ENCODE measurements at regions not wholly inside any gene's neighbourhood (a gene's known extent, or its start where the extent isn't known, plus 50 kb on each side); places are given as distances from the start of the nearest gene placed in this dataset.

GRCh38 chr12:107287436-107288413 is 194.4 kb upstream of the CRY1 start:
- 51 to 57% methylated on average over 10 to 11 of the region's 11 CpGs for WGBS, 2 donors
- Histone ChIP-seq H3K4me1 (no peaks in the 10 kb centered on the region), H3K27ac (no peak overlapping the region), H3K27me3 (peaks cover 0 to 6% (median 0%) of the 10 kb centered on the region in 4 donors), H3K36me3 (no peaks in the 10 kb centered on the region), H3K9me3 (no peaks in the 10 kb centered on the region), H3K4me3 (no peak overlapping the region)
- intact Hi-C loops (cut with DNase I) = no loop called here
- no peak for TF ChIP-seq POLR2A (IDR thresholded peaks at IDR 0.05)
- TF ChIP-seq, protein P1, sequence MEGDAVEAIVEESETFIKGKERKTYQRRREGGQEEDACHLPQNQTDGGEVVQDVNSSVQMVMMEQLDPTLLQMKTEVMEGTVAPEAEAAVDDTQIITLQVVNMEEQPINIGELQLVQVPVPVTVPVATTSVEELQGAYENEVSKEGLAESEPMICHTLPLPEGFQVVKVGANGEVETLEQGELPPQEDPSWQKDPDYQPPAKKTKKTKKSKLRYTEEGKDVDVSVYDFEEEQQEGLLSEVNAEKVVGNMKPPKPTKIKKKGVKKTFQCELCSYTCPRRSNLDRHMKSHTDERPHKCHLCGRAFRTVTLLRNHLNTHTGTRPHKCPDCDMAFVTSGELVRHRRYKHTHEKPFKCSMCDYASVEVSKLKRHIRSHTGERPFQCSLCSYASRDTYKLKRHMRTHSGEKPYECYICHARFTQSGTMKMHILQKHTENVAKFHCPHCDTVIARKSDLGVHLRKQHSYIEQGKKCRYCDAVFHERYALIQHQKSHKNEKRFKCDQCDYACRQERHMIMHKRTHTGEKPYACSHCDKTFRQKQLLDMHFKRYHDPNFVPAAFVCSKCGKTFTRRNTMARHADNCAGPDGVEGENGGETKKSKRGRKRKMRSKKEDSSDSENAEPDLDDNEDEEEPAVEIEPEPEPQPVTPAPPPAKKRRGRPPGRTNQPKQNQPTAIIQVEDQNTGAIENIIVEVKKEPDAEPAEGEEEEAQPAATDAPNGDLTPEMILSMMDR (IDR thresholded peaks at IDR 0.05) = no peak
- DNase-seq = no peak

DNA sequence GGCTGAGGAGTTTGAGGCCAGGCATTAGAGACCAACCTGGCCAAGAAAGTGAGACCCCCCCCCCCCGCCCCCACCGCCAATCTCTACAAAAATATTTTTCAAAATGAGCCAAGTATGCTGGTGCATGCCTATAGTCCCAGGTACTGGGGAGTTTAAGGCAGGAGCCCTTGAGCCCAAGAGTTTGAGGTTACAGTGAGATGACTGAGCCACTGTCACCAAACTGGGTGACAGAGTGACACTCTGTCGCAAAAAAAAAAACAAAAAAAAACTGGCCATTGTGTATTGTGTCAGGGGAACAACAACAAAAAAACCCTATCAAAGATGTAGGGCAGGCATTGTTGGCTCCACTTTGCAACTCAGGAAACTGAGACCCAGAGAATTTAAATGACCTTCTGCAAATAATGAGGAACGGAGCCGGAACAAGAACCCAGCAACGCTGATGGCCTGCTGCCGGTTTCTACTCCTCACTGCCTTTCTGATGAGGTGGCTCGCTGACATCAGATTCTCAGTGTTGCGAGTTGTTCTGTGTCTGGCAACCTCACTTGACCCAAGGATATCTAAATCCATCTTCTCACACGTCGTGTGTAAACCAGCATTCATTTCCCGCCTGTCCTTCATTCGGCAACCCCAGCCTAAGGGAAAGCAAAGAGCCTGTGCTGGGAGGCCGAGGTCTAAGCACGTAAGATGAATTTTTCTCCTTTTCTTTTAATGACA is 195.2 kb upstream of the CRY1 start:
- H3K27me3 ChIP-seq = peaks cover 0 to 6% (median 0%) of the 10 kb centered on the region in 4 donors
- TF ChIP-seq, protein P1 (IDR thresholded peaks at IDR 0.05) = no peak
- TF ChIP-seq POLR2A (IDR thresholded peaks at IDR 0.05) = no peak
- H3K4me3 ChIP-seq = no peak overlapping the region
- no peaks in the 10 kb centered on the region for H3K4me1 ChIP-seq
- H3K9me3 ChIP-seq = no peaks in the 10 kb centered on the region
- H3K36me3 ChIP-seq = no peaks in the 10 kb centered on the region
- intact Hi-C loops (cut with DNase I) = no loop called here
- DNase-seq = no peak
- no peak overlapping the region for H3K27ac ChIP-seq
- 79 to 84% methylated on average over 15 of the region's 15 CpGs for WGBS, 2 donors

- no peak for DNase-seq
- no peak overlapping the region for H3K4me3 ChIP-seq
- H3K27ac ChIP-seq = no peak overlapping the region
- no peak for TF ChIP-seq POLR2A (IDR thresholded peaks at IDR 0.05)
- TF ChIP-seq, protein P1 (IDR thresholded peaks at IDR 0.05) = no peak
- H3K9me3 ChIP-seq = no peaks in the 10 kb centered on the region
- intact Hi-C loops (cut with DNase I) = no loop called here
- peaks cover 0 to 8% (median 2%) of the 10 kb centered on the region in 3 donors for H3K4me1 ChIP-seq
- H3K36me3 ChIP-seq = no peaks in the 10 kb centered on the region
- H3K27me3 ChIP-seq = peaks cover 0 to 6% (median 0%) of the 10 kb centered on the region in 4 donors
- WGBS, 2 donors = 74 to 76% methylated on average over 6 to 7 of the region's 7 CpGs
These were observed 197.7 kb upstream of the CRY1 start for GRCh38 chr12:107291018-107291417.

DNA sequence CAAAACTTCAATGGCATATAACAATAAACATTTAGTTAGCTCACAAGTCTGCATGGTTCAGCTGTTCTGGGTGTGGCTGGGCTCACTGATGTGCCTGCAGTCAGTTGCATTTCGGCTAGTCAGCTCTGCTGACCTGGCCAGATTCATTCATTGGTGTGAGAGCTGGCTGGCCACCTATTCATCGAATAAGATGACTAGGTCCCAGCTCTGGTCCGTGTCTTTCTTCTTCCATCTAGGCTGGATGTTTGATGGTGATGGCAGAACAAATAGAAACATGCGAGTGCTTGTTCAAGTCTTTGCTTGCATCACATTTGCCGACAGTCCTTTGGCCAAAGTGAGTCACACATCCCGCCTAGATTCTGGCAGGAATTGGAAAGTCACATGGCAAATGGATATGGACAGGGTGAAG is 203.3 kb upstream of the CRY1 start:
- no peak overlapping the region for H3K4me3 ChIP-seq
- TF ChIP-seq, protein P1 (IDR thresholded peaks at IDR 0.05) = no peak
- no peak for TF ChIP-seq POLR2A (IDR thresholded peaks at IDR 0.05)
- peak overlapping the region; percentile 2 to 78 (median 49) for H3K27ac ChIP-seq
- H3K4me1 ChIP-seq = peaks cover 4 to 24% (median 8%) of the 10 kb centered on the region in 3 donors
- intact Hi-C loops (cut with DNase I) = no loop called here
- H3K36me3 ChIP-seq = no peaks in the 10 kb centered on the region
- DNase-seq = no peak
- H3K9me3 ChIP-seq = no peaks in the 10 kb centered on the region
- no peaks in the 10 kb centered on the region for H3K27me3 ChIP-seq
- 31 to 54% methylated on average over 4 to 6 of the region's 6 CpGs for WGBS, 2 donors

Data from esophagus squamous epithelium (tissue), 5 donors.